Fibroblast of lung (primary cell): ENCODE measurements at regions not wholly inside any gene's neighbourhood (a gene's known extent, or its start where the extent isn't known, plus 50 kb on each side); places are given as distances from the start of the nearest gene placed in this dataset.

Experiments
- DNase-seq, 2 donors: peaks; one replicate each; pipeline versions ENCODE4 v3.0.0 to v3.0.0-alpha.2; 2010; ENCODE audit warnings: low read depth in 2 of 2
- H2AFZ ChIP-seq: 2 replicates; pipeline ENCODE4 v1.5.1; 2012; ENCODE audit warnings: low read length, control low read depth, inconsistent platforms
- H3K27ac ChIP-seq: 2 replicates; pipeline ENCODE4 v1.5.1; 2011; ENCODE audit warnings: low read length, control low read depth; ENCODE audit not compliant: insufficient read depth
- H3K27me3 ChIP-seq: 2 replicates; pipeline ENCODE4 v1.5.1; 2011; ENCODE audit warnings: mild to moderate bottlenecking, low read length; ENCODE audit not compliant: control insufficient read depth, insufficient read depth
- H3K36me3 ChIP-seq: 2 replicates; pipeline ENCODE4 v1.5.1; 2011; ENCODE audit warnings: low read length; ENCODE audit not compliant: control insufficient read depth, insufficient read depth
- H3K4me1 ChIP-seq: 2 replicates; pipeline ENCODE4 v1.5.1; 2011; ENCODE audit warnings: low read length; ENCODE audit not compliant: control insufficient read depth, insufficient read depth; ENCODE audit errors: extremely low read depth
- H3K4me2 ChIP-seq: 2 replicates; pipeline ENCODE4 v1.5.1; 2011; ENCODE audit warnings: low read length, control low read depth; ENCODE audit not compliant: insufficient read depth; ENCODE audit errors: extremely low read depth
- H3K4me3 ChIP-seq, 4 experiments: fragments of 200-600 bp in 1 of 4; sonication (generic) in 1 of 4; replicated peaks in 1 of 4; 2 replicates each; pipeline ENCODE4 v1.5.1; 2011 to 2016; ENCODE audit warnings: low read length in 4 of 4, low read depth in 3 of 4, mild to moderate bottlenecking in 3 of 4, control low read depth in 2 of 4, inconsistent platforms in 1 of 4, mixed read lengths in 1 of 4; ENCODE audit not compliant: insufficient read depth in 1 of 4; ENCODE audit errors: control extremely low read depth in 1 of 4
- H3K79me2 ChIP-seq: 2 replicates; pipeline ENCODE4 v1.5.1; 2012; ENCODE audit warnings: mild to moderate bottlenecking, low read length, inconsistent platforms; ENCODE audit not compliant: control insufficient read depth, insufficient read depth
- H3K9ac ChIP-seq: 2 replicates; pipeline ENCODE4 v1.5.1; 2011; ENCODE audit warnings: mild to moderate bottlenecking, low read length, control low read depth; ENCODE audit not compliant: insufficient read depth
- H3K9me3 ChIP-seq: 2 replicates; pipeline ENCODE4 v1.5.1; 2012; ENCODE audit warnings: low read depth, low read length; ENCODE audit not compliant: control insufficient read depth, insufficient read depth
- H4K20me1 ChIP-seq: 2 replicates; pipeline ENCODE4 v1.5.1; 2011; ENCODE audit warnings: low read length; ENCODE audit not compliant: control insufficient read depth, insufficient read depth; ENCODE audit errors: extremely low read depth
- EZH2 ChIP-seq: IDR thresholded peaks from 2 replicates; pipeline ENCODE4 v1.5.1; 2012; ENCODE audit warnings: low read length, control low read depth, mild to moderate bottlenecking; ENCODE audit errors: missing control alignments
- TF ChIP-seq, protein P1 (sequence below), 2 donors: IDR thresholded peaks in 1 of 2; conservative IDR thresholded peaks in 1 of 2; 1 replicate in 1 of 2; 2 replicates in 1 of 2; pipeline ENCODE4 v1.5.1; 2011 to 2012; ENCODE audit warnings: low read length in 2 of 2, control low read depth in 1 of 2, inconsistent platforms in 1 of 2, low read depth in 1 of 2, mild to moderate bottlenecking in 1 of 2

DNA sequence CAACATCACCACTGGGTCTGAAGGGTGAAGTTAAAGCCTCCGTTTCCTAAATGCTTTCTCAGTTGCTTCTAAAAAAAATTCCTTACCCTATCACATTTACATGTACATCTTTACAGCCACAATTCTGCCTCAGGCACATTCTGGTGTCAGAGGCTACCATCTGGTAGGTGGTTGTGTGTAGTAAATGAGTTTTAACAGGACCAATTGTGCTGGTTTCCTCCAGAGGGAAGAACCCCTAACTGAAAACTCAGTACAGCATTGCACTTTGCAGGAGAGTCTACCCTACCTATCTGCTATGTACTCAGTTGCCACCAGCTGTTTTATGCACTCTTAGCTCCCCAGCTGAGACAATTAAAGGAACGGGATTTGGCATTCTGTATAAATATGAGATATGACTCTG lies 1576.5 kb downstream of the PCDH9 start:
- DNase-seq, result no peak
- H4K20me1 ChIP-seq, result no peaks in the 10 kb centered on the region
- H3K4me3 ChIP-seq, result no peak overlapping the region
- no peak overlapping the region for H3K9ac ChIP-seq
- no peaks in the 10 kb centered on the region for H3K36me3 ChIP-seq
- H2AFZ ChIP-seq, result no peak overlapping the region
- no peak for TF ChIP-seq EZH2
- TF ChIP-seq, protein P1, sequence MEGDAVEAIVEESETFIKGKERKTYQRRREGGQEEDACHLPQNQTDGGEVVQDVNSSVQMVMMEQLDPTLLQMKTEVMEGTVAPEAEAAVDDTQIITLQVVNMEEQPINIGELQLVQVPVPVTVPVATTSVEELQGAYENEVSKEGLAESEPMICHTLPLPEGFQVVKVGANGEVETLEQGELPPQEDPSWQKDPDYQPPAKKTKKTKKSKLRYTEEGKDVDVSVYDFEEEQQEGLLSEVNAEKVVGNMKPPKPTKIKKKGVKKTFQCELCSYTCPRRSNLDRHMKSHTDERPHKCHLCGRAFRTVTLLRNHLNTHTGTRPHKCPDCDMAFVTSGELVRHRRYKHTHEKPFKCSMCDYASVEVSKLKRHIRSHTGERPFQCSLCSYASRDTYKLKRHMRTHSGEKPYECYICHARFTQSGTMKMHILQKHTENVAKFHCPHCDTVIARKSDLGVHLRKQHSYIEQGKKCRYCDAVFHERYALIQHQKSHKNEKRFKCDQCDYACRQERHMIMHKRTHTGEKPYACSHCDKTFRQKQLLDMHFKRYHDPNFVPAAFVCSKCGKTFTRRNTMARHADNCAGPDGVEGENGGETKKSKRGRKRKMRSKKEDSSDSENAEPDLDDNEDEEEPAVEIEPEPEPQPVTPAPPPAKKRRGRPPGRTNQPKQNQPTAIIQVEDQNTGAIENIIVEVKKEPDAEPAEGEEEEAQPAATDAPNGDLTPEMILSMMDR (conservative IDR thresholded peaks at IDR 0.05 in 1 of 2, IDR thresholded peaks at IDR 0.05 in 1 of 2; ENCODE audit: low read depth in 1 of 2, low read length in 2 of 2), result no peak
- H3K79me2 ChIP-seq, result no peaks in the 10 kb centered on the region
- no peak overlapping the region for H3K4me2 ChIP-seq
- no peaks in the 10 kb centered on the region for H3K9me3 ChIP-seq
- H3K27me3 ChIP-seq, result no peaks in the 10 kb centered on the region
- no peaks in the 10 kb centered on the region for H3K4me1 ChIP-seq
- no peak overlapping the region for H3K27ac ChIP-seq

DNA sequence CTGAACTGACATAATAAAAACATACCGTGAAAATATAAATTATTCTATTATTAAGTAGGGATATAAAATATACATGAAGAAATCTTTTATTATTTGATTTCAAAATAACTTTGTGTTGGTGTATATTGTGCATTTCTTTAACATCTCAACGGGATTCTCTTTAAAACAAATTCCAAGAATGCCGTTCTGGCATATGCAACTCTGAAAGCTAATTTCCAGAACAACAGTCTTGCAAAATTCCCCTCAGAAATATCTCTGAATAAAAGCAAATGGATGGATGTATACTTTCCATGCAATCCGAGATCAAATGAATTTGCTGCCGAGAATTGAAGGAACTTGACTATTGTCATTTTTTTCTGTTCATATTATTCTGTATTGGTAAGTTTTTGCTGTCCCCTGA lies 1579.8 kb downstream of the PCDH9 start:
- no peaks in the 10 kb centered on the region for H3K9me3 ChIP-seq
- H3K4me1 ChIP-seq, result no peaks in the 10 kb centered on the region
- DNase-seq, result no peak
- no peaks in the 10 kb centered on the region for H3K36me3 ChIP-seq
- H3K4me2 ChIP-seq, result no peak overlapping the region
- no peaks in the 10 kb centered on the region for H3K27me3 ChIP-seq
- no peak overlapping the region for H2AFZ ChIP-seq
- TF ChIP-seq EZH2, result no peak
- TF ChIP-seq, protein P1 (conservative IDR thresholded peaks at IDR 0.05 in 1 of 2, IDR thresholded peaks at IDR 0.05 in 1 of 2; ENCODE audit: low read depth in 1 of 2, low read length in 2 of 2), result no peak
- no peak overlapping the region for H3K4me3 ChIP-seq
- H4K20me1 ChIP-seq, result no peaks in the 10 kb centered on the region
- H3K9ac ChIP-seq, result no peak overlapping the region
- no peaks in the 10 kb centered on the region for H3K79me2 ChIP-seq
- no peak overlapping the region for H3K27ac ChIP-seq

DNA sequence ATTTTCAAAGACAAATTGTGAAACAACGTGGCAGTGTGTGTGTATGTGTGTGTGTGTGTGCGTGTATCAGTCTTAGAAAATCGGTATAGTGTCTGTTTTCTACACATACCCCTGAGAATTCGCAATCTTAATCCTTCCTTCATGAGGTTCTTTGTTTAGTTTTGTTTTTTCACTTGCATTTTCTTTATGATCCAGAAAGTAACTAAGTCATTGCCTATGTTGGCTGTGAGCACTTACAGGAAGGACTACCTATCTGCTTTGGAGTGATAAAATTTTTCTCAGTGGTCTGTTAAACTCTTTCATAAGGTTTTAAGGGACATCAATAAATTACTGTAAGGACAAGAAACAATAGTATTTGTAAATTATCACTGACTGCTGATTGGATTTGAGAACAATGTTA lies 1587.1 kb downstream of the PCDH9 start:
- Histone ChIP-seq H3K4me2 (no peak overlapping the region), H4K20me1 (no peaks in the 10 kb centered on the region), H3K27ac (no peak overlapping the region), H3K4me1 (no peaks in the 10 kb centered on the region), H2AFZ (no peak overlapping the region), H3K9me3 (no peaks in the 10 kb centered on the region), H3K4me3 (no peak overlapping the region), H3K79me2 (no peaks in the 10 kb centered on the region), H3K36me3 (no peaks in the 10 kb centered on the region), H3K9ac (no peak overlapping the region), H3K27me3 (no peaks in the 10 kb centered on the region)
- no peak for DNase-seq
- no peak for TF ChIP-seq EZH2
- TF ChIP-seq, protein P1 (conservative IDR thresholded peaks at IDR 0.05 in 1 of 2, IDR thresholded peaks at IDR 0.05 in 1 of 2; ENCODE audit: low read depth in 1 of 2, low read length in 2 of 2), result no peak
